ENCODE measurements at regions not wholly inside any gene's neighbourhood (a gene's known extent, or its start where the extent isn't known, plus 50 kb on each side); places are given as distances from the start of the nearest gene placed in this dataset.

DNA sequence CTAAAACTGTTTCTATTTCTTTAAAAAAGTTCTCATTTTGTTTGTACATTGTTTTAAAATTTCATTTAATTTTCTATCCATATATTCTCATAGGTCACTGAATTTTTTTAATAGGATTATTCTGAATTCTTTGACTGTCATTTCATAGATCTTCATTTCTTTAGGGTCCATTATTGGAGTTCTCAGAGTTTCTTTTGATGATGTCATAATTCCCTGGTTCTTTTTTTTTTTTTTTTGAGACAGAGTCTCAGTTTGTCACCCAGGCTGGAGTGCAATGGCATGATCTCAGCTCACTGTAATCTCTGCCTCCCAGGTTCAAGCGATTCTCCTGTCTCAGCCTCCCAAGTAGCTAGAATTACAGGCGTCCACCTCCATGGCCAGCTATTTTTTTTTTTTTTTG, 89.9 kb downstream of the DMRT2 start:
- Histone ChIP-seq H3K9ac (ENCODE audit: extremely low read depth, low read length, poor library complexity, severe bottlenecking) (no peak overlapping the region), H3K36me3 (ENCODE audit: control insufficient read depth, insufficient read depth, low read length) (no peaks in the 10 kb centered on the region), H3K9me3 (ENCODE audit: control insufficient read depth, low read length) (no peaks in the 10 kb centered on the region), H3K4me3 (ENCODE audit: low read length) (no peak overlapping the region), H3K4me1 (ENCODE audit: control insufficient read depth, insufficient read depth, low read length) (no peaks in the 10 kb centered on the region), H3K27me3 (ENCODE audit: control insufficient read depth, insufficient read depth, low read length, poor library complexity, severe bottlenecking) (no peaks in the 10 kb centered on the region), H3K27ac (ENCODE audit: low read depth, low read length) (no peak overlapping the region)
- no peaks in the 10 kb centered on the region for H3K36me3 Mint-ChIP-seq (ENCODE audit: low read depth)
- TF ChIP-seq, protein P1, sequence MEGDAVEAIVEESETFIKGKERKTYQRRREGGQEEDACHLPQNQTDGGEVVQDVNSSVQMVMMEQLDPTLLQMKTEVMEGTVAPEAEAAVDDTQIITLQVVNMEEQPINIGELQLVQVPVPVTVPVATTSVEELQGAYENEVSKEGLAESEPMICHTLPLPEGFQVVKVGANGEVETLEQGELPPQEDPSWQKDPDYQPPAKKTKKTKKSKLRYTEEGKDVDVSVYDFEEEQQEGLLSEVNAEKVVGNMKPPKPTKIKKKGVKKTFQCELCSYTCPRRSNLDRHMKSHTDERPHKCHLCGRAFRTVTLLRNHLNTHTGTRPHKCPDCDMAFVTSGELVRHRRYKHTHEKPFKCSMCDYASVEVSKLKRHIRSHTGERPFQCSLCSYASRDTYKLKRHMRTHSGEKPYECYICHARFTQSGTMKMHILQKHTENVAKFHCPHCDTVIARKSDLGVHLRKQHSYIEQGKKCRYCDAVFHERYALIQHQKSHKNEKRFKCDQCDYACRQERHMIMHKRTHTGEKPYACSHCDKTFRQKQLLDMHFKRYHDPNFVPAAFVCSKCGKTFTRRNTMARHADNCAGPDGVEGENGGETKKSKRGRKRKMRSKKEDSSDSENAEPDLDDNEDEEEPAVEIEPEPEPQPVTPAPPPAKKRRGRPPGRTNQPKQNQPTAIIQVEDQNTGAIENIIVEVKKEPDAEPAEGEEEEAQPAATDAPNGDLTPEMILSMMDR (conservative IDR thresholded peaks at IDR 0.05) = no peak
- H3K9me3 Mint-ChIP-seq = peaks cover 23% of the 10 kb centered on the region
- H3K27ac Mint-ChIP-seq = no peak overlapping the region
- 96% methylated on average over 2 of the region's 2 CpGs; no CpG with 5 or more reads in 1 of the 2 experiments for WGBS, 2 experiments (ENCODE audit: insufficient coverage in 1 of 2, insufficient read length in 1 of 2)
- no peak for DNase-seq
- H3K27me3 Mint-ChIP-seq (ENCODE audit: insufficient read depth) = peaks cover 8% of the 10 kb centered on the region
- H3K4me3 Mint-ChIP-seq = no peak overlapping the region
- no peaks in the 10 kb centered on the region for H3K4me1 Mint-ChIP-seq

DNA sequence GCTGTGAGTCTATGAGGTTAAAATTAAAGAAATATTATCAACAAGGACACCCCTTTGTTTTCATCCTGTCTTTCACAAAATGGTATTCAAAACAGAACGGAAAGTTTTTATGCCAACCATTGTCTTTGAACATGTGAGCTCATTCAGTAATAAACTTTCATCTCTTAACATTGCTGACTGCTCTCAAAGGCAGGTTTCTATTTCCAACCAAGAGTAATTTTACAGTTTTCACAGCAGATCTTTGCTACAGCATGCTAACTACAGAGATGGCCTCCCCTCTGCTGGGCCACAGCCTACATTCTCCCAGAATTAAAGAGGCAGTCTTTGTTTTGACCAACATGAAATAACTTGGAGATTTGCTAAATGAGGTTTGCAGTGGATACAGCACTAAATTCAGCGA, 101.5 kb downstream of the DMRT2 start:
- DNase-seq = no peak
- Mint-ChIP-seq H3K36me3 (ENCODE audit: low read depth) (no peaks in the 10 kb centered on the region), H3K9me3 (peaks cover 3% of the 10 kb centered on the region), H3K27ac (no peak overlapping the region), H3K4me3 (no peak overlapping the region), H3K4me1 (no peaks in the 10 kb centered on the region), H3K27me3 (ENCODE audit: insufficient read depth) (peaks cover under 1% of the 10 kb centered on the region)
- H3K27me3 ChIP-seq (ENCODE audit: control insufficient read depth, insufficient read depth, low read length, poor library complexity, severe bottlenecking) = no peaks in the 10 kb centered on the region
- H3K9ac ChIP-seq (ENCODE audit: extremely low read depth, low read length, poor library complexity, severe bottlenecking) = no peak overlapping the region
- TF ChIP-seq, protein P1 (conservative IDR thresholded peaks at IDR 0.05) = no peak
- H3K4me1 ChIP-seq (ENCODE audit: control insufficient read depth, insufficient read depth, low read length) = no peaks in the 10 kb centered on the region
- no peak overlapping the region for H3K4me3 ChIP-seq (ENCODE audit: low read length)
- H3K36me3 ChIP-seq (ENCODE audit: control insufficient read depth, insufficient read depth, low read length) = no peaks in the 10 kb centered on the region
- H3K9me3 ChIP-seq (ENCODE audit: control insufficient read depth, low read length) = no peaks in the 10 kb centered on the region
- 89 to 91% methylated on average over 2 of the region's 2 CpGs for WGBS, 2 experiments (ENCODE audit: insufficient coverage in 1 of 2, insufficient read length in 1 of 2)
- H3K27ac ChIP-seq (ENCODE audit: low read depth, low read length) = no peak overlapping the region

DNA sequence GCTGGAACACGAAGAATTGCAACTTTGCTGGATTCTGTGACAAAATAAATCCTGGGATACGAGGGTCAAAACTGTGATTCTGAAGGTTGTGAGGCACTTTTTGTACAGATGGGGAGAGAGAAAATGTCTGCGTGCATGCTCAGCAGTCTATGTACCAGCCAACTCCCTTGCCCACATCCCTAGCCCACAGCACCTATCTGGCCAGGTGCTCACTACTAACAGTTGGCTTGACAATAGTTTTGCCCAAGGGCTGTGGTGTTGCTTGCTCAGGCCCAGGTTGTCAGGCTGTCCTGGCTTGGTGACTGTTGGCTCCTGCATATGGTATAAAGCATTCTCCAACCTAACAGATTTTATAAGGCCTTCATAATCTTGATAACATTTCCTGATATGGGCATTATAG, 102.0 kb downstream of the DMRT2 start:
- peaks cover 3% of the 10 kb centered on the region for H3K9me3 Mint-ChIP-seq
- H3K4me3 ChIP-seq (ENCODE audit: low read length) = no peak overlapping the region
- no peak overlapping the region for H3K27ac Mint-ChIP-seq
- H3K9me3 ChIP-seq (ENCODE audit: control insufficient read depth, low read length) = no peaks in the 10 kb centered on the region
- H3K4me1 ChIP-seq (ENCODE audit: control insufficient read depth, insufficient read depth, low read length) = no peaks in the 10 kb centered on the region
- H3K9ac ChIP-seq (ENCODE audit: extremely low read depth, low read length, poor library complexity, severe bottlenecking) = no peak overlapping the region
- H3K36me3 Mint-ChIP-seq (ENCODE audit: low read depth) = no peaks in the 10 kb centered on the region
- 93 to 100% methylated on average over 3 of the region's 3 CpGs for WGBS, 2 experiments (ENCODE audit: insufficient coverage in 1 of 2, insufficient read length in 1 of 2)
- DNase-seq = no peak
- no peaks in the 10 kb centered on the region for H3K27me3 ChIP-seq (ENCODE audit: control insufficient read depth, insufficient read depth, low read length, poor library complexity, severe bottlenecking)
- no peaks in the 10 kb centered on the region for H3K36me3 ChIP-seq (ENCODE audit: control insufficient read depth, insufficient read depth, low read length)
- no peak overlapping the region for H3K4me3 Mint-ChIP-seq
- H3K27ac ChIP-seq (ENCODE audit: low read depth, low read length) = no peak overlapping the region
- H3K4me1 Mint-ChIP-seq = no peaks in the 10 kb centered on the region
- no peaks in the 10 kb centered on the region for H3K27me3 Mint-ChIP-seq (ENCODE audit: insufficient read depth)
- TF ChIP-seq, protein P1 (conservative IDR thresholded peaks at IDR 0.05) = no peak

All from endodermal cell (in vitro differentiated cells).